Neuronal stem cell (in vitro differentiated cells): ENCODE measurements at regions not wholly inside any gene's neighbourhood (a gene's known extent, or its start where the extent isn't known, plus 50 kb on each side); places are given as distances from the start of the nearest gene placed in this dataset.
A peak's percentile ranks its signal among the peaks of the same experiment; 100 is the strongest.

ENCODE experiments used
- DNase-seq: peaks from one replicate; pipeline ENCODE4 v3.0.0-alpha.2; 2013; ENCODE audit warnings: low spot score
- H2AFZ ChIP-seq: one replicate; pipeline ENCODE4 v1.6.1; 2013; ENCODE audit warnings: mild to moderate bottlenecking, low read length, inconsistent platforms
- H2AK5ac ChIP-seq: 2 replicates; pipeline ENCODE4 v1.6.1; 2013; ENCODE audit warnings: low read depth, mild to moderate bottlenecking, inconsistent platforms, low read length, moderate library complexity, mixed read lengths
- H2BK120ac ChIP-seq: 2 replicates; pipeline ENCODE4 v1.6.1; 2013; ENCODE audit warnings: low read depth, mild to moderate bottlenecking, inconsistent platforms, low read length, moderate library complexity, mixed read lengths
- H2BK12ac ChIP-seq: one replicate; pipeline ENCODE4 v1.6.1; 2013; ENCODE audit warnings: low read length, inconsistent platforms
- H2BK15ac ChIP-seq: 2 replicates; pipeline ENCODE4 v1.6.1; 2013; ENCODE audit warnings: mild to moderate bottlenecking, low read length, inconsistent platforms, mixed read lengths
- H2BK5ac ChIP-seq: one replicate; pipeline ENCODE4 v1.6.1; 2013; ENCODE audit warnings: inconsistent platforms, mild to moderate bottlenecking, low read length, moderate library complexity
- H3K14ac ChIP-seq: one replicate; pipeline ENCODE4 v1.6.1; 2013; ENCODE audit warnings: low read length, inconsistent platforms
- H3K18ac ChIP-seq: 2 replicates; pipeline ENCODE4 v1.6.1; 2013; ENCODE audit warnings: low read length, inconsistent platforms
- H3K23ac ChIP-seq: 2 replicates; pipeline ENCODE4 v1.6.1; 2013; ENCODE audit warnings: low read depth, mild to moderate bottlenecking, mixed read lengths, low read length, inconsistent platforms; ENCODE audit not compliant: poor library complexity
- H3K27ac ChIP-seq: replicated peaks from 3 replicates; pipeline ENCODE4 v1.5.1; 2013; ENCODE audit warnings: low read length, inconsistent platforms
- H3K27me3 ChIP-seq, 3 experiments: 2 replicates each; pipeline ENCODE4 v1.6.1; 2013; ENCODE audit warnings: low read length in 3 of 3, mild to moderate bottlenecking in 2 of 3, inconsistent platforms in 1 of 3, low read depth in 1 of 3, mixed read lengths in 1 of 3, moderate library complexity in 1 of 3; ENCODE audit not compliant: control insufficient read depth in 3 of 3, insufficient read depth in 3 of 3
- H3K36me3 ChIP-seq, 2 donors: replicated peaks in 1 of 2; 2 replicates each; pipeline ENCODE4 v1.6.1; 2013; ENCODE audit warnings: low read length in 2 of 2; ENCODE audit not compliant: control insufficient read depth in 2 of 2, insufficient read depth in 2 of 2
- H3K4ac ChIP-seq: 2 replicates; pipeline ENCODE4 v1.6.1; 2013; ENCODE audit warnings: inconsistent platforms, mild to moderate bottlenecking, low read length, moderate library complexity
- H3K4me1 ChIP-seq, 2 donors: 1 replicate in 1 of 2; 2 replicates in 1 of 2; pipeline ENCODE4 v1.6.1; 2013; ENCODE audit warnings: low read length in 2 of 2, low read depth in 1 of 2; ENCODE audit not compliant: control insufficient read depth in 2 of 2, insufficient read depth in 1 of 2
- H3K4me2 ChIP-seq: one replicate; pipeline ENCODE4 v1.6.1; 2013; ENCODE audit warnings: mild to moderate bottlenecking, low read length, inconsistent platforms; ENCODE audit not compliant: insufficient read depth, poor library complexity, severe bottlenecking
- H3K4me3 ChIP-seq, 2 donors: 2 replicates each; pipeline ENCODE4 v1.5.1; 2013; ENCODE audit warnings: low read length in 2 of 2, mild to moderate bottlenecking in 2 of 2, inconsistent platforms in 1 of 2, moderate library complexity in 1 of 2
- H3K79me1 ChIP-seq: one replicate; pipeline ENCODE4 v1.6.1; 2013; ENCODE audit warnings: low read depth, mild to moderate bottlenecking, inconsistent platforms, low read length, moderate library complexity
- H3K9ac ChIP-seq: one replicate; pipeline ENCODE4 v1.6.1; 2013; ENCODE audit warnings: mild to moderate bottlenecking, low read depth, low read length, inconsistent platforms; ENCODE audit not compliant: poor library complexity
- H3K9me3 ChIP-seq, 2 donors: replicated peaks in 1 of 2; 2 replicates each; pipeline versions ENCODE3 to v1.6.1; 2013; ENCODE audit warnings: low read length in 2 of 2, mild to moderate bottlenecking in 2 of 2, inconsistent platforms in 1 of 2, low read depth in 1 of 2, mixed read lengths in 1 of 2, moderate library complexity in 1 of 2; ENCODE audit not compliant: control insufficient read depth in 2 of 2, insufficient read depth in 1 of 2
- H4K8ac ChIP-seq: one replicate; pipeline ENCODE4 v1.6.1; 2013; ENCODE audit warnings: low read depth, mild to moderate bottlenecking, inconsistent platforms, low read length, moderate library complexity
- H4K91ac ChIP-seq: one replicate; pipeline ENCODE4 v1.6.1; 2013; ENCODE audit warnings: low read length, low read depth, mild to moderate bottlenecking, inconsistent platforms; ENCODE audit not compliant: poor library complexity
- WGBS, 2 donors: extraction: QIAGEN DNeasy Blood & Tissue Kit; methylation state at CpG; one replicate each; pipeline ENCODE4 v1.1.7; 2013; ENCODE audit warnings: missing lambda C conversion rate in 2 of 2, mixed read lengths in 1 of 2; ENCODE audit not compliant: insufficient read length in 2 of 2, insufficient replicate concordance in 1 of 2; ENCODE audit errors: extremely low coverage in 2 of 2; 5-methylcytosine and 5-hydroxymethylcytosine counted together

- Histone ChIP-seq H2AFZ (no peak overlapping the region), H2BK5ac (no peak overlapping the region), H3K4me3 (no peak overlapping the region), H2AK5ac (no peak overlapping the region), H4K91ac (no peak overlapping the region), H3K9ac (no peak overlapping the region), H3K79me1 (no peaks in the 10 kb centered on the region), H2BK12ac (no peak overlapping the region), H3K18ac (no peak overlapping the region), H3K27me3 (peaks cover 0 to 5% (median 0%) of the 10 kb centered on the region in 3 experiments), H3K23ac (no peak overlapping the region), H3K4ac (no peak overlapping the region), H2BK15ac (no peak overlapping the region), H2BK120ac (no peak overlapping the region), H3K14ac (no peak overlapping the region), H3K4me2 (no peak overlapping the region), H3K36me3 (no peaks in the 10 kb centered on the region), H3K27ac (no peak overlapping the region), H3K4me1 (peaks cover 0 to 2% of the 10 kb centered on the region in 2 donors), H4K8ac (no peak overlapping the region), H3K9me3 (no peaks in the 10 kb centered on the region)
- WGBS, 2 donors = no CpG with 5 or more reads among the region's 5 CpGs
- DNase-seq = no peak
Measured at GRCh38 chr6:151689499-151690201, 117.8 kb upstream of the ESR1 start.

DNA sequence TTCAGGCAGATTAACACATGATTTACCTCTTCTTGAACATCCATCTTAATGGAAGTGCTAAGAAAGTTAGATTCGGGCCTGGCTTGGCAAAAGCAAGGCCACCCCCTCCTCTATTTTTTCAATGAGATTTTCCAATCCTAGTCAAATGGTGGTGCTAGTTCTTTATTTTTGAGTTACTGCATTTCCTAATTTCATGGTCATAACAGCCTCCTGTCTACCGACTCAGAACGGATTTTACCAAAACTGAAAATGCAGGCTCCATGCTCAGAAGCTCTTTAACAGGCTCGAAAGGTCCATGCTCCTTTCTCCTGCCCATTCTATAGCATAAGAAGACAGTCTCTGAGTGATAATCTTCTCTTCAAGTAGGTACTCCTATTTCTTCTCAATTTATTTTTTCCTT is 117.2 kb upstream of the ESR1 start:
- no peak for DNase-seq
- H3K36me3 ChIP-seq = no peaks in the 10 kb centered on the region
- no peak overlapping the region for H3K18ac ChIP-seq
- H2BK12ac ChIP-seq = no peak overlapping the region
- no peak overlapping the region for H2BK120ac ChIP-seq
- H3K4me3 ChIP-seq = no peak overlapping the region
- H2AK5ac ChIP-seq = no peak overlapping the region
- H3K27ac ChIP-seq = no peak overlapping the region
- WGBS, 2 donors = no CpG with 5 or more reads among the region's 4 CpGs
- H2AFZ ChIP-seq = no peak overlapping the region
- H3K4me1 ChIP-seq = peaks cover 0 to 2% of the 10 kb centered on the region in 2 donors
- no peak overlapping the region for H2BK15ac ChIP-seq
- H3K14ac ChIP-seq = no peak overlapping the region
- no peaks in the 10 kb centered on the region for H3K9me3 ChIP-seq
- no peak overlapping the region for H3K23ac ChIP-seq
- H3K79me1 ChIP-seq = no peaks in the 10 kb centered on the region
- H2BK5ac ChIP-seq = no peak overlapping the region
- H3K27me3 ChIP-seq = peaks cover 0 to 5% (median 0%) of the 10 kb centered on the region in 3 experiments
- H3K9ac ChIP-seq = no peak overlapping the region
- H4K91ac ChIP-seq = no peak overlapping the region
- no peak overlapping the region for H3K4me2 ChIP-seq
- H3K4ac ChIP-seq = no peak overlapping the region
- no peak overlapping the region for H4K8ac ChIP-seq

DNA sequence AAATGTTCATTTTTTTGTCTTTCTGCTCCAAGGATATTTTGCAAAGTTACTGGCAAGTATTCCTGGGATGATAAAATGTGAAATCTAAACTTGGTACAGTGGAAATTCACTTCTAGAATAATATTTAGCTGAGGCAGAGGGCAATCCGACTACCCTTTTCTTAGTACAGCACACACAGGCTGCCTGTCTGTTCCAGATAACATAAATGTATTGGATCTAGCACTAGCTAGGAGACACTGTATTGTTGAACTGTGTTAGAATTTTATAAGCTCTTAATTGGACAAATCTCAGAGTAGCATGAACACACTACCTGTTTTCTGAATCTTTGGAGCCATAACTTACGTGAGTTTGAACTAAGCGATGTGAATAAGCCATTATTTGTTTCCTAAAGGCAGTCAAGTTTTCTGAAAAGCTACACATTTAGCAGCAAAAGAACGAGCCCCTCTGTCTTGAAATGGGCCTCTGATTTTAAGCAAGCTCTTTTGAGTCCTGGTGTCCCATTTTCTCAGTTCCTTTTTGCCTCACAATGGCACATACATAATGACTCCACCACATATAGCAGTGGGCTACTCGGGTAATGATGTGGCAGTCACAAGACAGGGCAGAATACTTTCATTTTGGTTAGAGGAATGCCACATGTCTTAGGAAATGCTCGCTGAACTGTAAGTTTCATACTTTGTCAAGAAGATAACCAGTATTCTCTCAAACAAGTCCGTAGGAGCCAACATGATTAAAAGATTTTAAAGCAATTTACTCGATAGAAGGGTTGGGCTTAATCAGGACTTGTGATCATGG is 116.5 kb upstream of the ESR1 start:
- no peak overlapping the region for H3K4me3 ChIP-seq
- H3K4ac ChIP-seq = no peak overlapping the region
- H3K27me3 ChIP-seq = peaks cover 0 to 5% (median 0%) of the 10 kb centered on the region in 3 experiments
- H3K4me2 ChIP-seq = no peak overlapping the region
- no peak overlapping the region for H4K8ac ChIP-seq
- no peak overlapping the region for H3K9ac ChIP-seq
- H2AK5ac ChIP-seq = no peak overlapping the region
- no CpG with 5 or more reads among the region's 8 CpGs for WGBS, 2 donors
- H3K23ac ChIP-seq = no peak overlapping the region
- no peak overlapping the region for H3K27ac ChIP-seq
- no peak for DNase-seq
- no peak overlapping the region for H2BK120ac ChIP-seq
- H2BK5ac ChIP-seq = no peak overlapping the region
- H3K4me1 ChIP-seq = peaks cover 0 to 2% of the 10 kb centered on the region in 2 donors
- no peaks in the 10 kb centered on the region for H3K9me3 ChIP-seq
- no peak overlapping the region for H3K14ac ChIP-seq
- H2BK12ac ChIP-seq = no peak overlapping the region
- H3K18ac ChIP-seq = no peak overlapping the region
- peak overlapping the region; percentile 21 for H2AFZ ChIP-seq
- no peak overlapping the region for H2BK15ac ChIP-seq
- H4K91ac ChIP-seq = no peak overlapping the region
- H3K36me3 ChIP-seq = no peaks in the 10 kb centered on the region
- H3K79me1 ChIP-seq = no peaks in the 10 kb centered on the region

GRCh38 chr6:151692216-151692615 is 115.3 kb upstream of the ESR1 start:
- H3K4ac ChIP-seq = no peak overlapping the region
- no peak overlapping the region for H3K4me3 ChIP-seq
- no peak overlapping the region for H3K23ac ChIP-seq
- no peak overlapping the region for H2AFZ ChIP-seq
- no peak overlapping the region for H3K27ac ChIP-seq
- H3K79me1 ChIP-seq = no peaks in the 10 kb centered on the region
- H2BK12ac ChIP-seq = no peak overlapping the region
- H3K18ac ChIP-seq = no peak overlapping the region
- no peak overlapping the region for H2AK5ac ChIP-seq
- H3K27me3 ChIP-seq = peaks cover 0 to 5% (median 0%) of the 10 kb centered on the region in 3 experiments
- no peak overlapping the region for H3K4me2 ChIP-seq
- no peak overlapping the region for H2BK120ac ChIP-seq
- no peaks in the 10 kb centered on the region for H3K9me3 ChIP-seq
- no peaks in the 10 kb centered on the region for H3K36me3 ChIP-seq
- no peak overlapping the region for H2BK5ac ChIP-seq
- no peak overlapping the region for H3K14ac ChIP-seq
- no peak for DNase-seq
- no peak overlapping the region for H3K9ac ChIP-seq
- no CpG with 5 or more reads among the region's 4 CpGs for WGBS, 2 donors
- peaks cover 0 to 2% of the 10 kb centered on the region in 2 donors for H3K4me1 ChIP-seq
- H4K8ac ChIP-seq = no peak overlapping the region
- H2BK15ac ChIP-seq = no peak overlapping the region
- no peak overlapping the region for H4K91ac ChIP-seq
